ENCODE measurements at regions not wholly inside any gene's neighbourhood (a gene's known extent, or its start where the extent isn't known, plus 50 kb on each side); places are given as distances from the start of the nearest gene placed in this dataset.

GRCh38 chr3:5563537-5564277, 376.2 kb downstream of the EDEM1 start (continued):
- TF ChIP-seq RNF2 (IDR thresholded peaks at IDR 0.05) (peak; percentile 78; the same call in 1 of the 2 replicates), STAT6 (CRISPR knock-in tag; IDR thresholded peaks at IDR 0.05) (no peak), ZNF274 (IDR thresholded peaks at IDR 0.05; ENCODE audit: borderline replicate concordance, low read depth, low read length) (no peak), SNAPC5 (CRISPR knock-in tag; IDR thresholded peaks at IDR 0.05) (no peak), RFX7 (CRISPR knock-in tag; IDR thresholded peaks at IDR 0.05) (no peak), POLR2H (tag; IDR thresholded peaks at IDR 0.05; ENCODE audit: low read depth) (peak; percentile 82; the same call in 1 of the 2 replicates), HES1 (IDR thresholded peaks at IDR 0.05; ENCODE audit: low read depth) (no peak), THRA (IDR thresholded peaks at IDR 0.05) (no peak), FOXM1 (IDR thresholded peaks at IDR 0.05; ENCODE audit: low read depth) (no peak), FOXM1 (CRISPR knock-in tag; IDR thresholded peaks at IDR 0.05; ENCODE audit: low read depth) (no peak), CREBBP (IDR thresholded peaks at IDR 0.05; ENCODE audit: low read depth, low read length) (no peak), ELF4 (CRISPR knock-in tag; IDR thresholded peaks at IDR 0.05) (no peak), KLF16 (IDR thresholded peaks at IDR 0.05) (0 out of 2 replicates have a peak, but pooled peaks have one; percentile 23), HMG20B (CRISPR knock-in tag; IDR thresholded peaks at IDR 0.05) (no peak), CBX3 (IDR thresholded peaks at IDR 0.05; ENCODE audit: borderline replicate concordance in 1 of 2, low read length in 2 of 2) (no peak), CCNT2 (IDR thresholded peaks at IDR 0.05; ENCODE audit: borderline replicate concordance, extremely low read depth, insufficient read length, low read depth, low read length) (peak; percentile 35), RCOR1 (IDR thresholded peaks at IDR 0.05; ENCODE audit: borderline replicate concordance in 1 of 2, low read depth in 2 of 2, low read length in 2 of 2) (peak in 1 of 2 experiments; percentile 73; a peak in 2 of 4 replicates), DNMT1 (IDR thresholded peaks at IDR 0.05) (no peak), ZNF764 (CRISPR knock-in tag; IDR thresholded peaks at IDR 0.05; ENCODE audit: low read depth) (no peak), TAF9B (IDR thresholded peaks at IDR 0.05; ENCODE audit: partially characterized antibody) (peak; percentile 67), FOXJ3 (CRISPR knock-in tag; IDR thresholded peaks at IDR 0.05) (no peak), HMGN3 (IDR thresholded peaks at IDR 0.05; ENCODE audit: borderline replicate concordance, extremely low read depth, insufficient read length, low read depth, low read length) (no peak), TCFL5 (CRISPR knock-in tag; conservative IDR thresholded peaks at IDR 0.05) (0 out of 2 replicates have a peak, but pooled peaks have one; percentile 35), SMAD1 (IDR thresholded peaks at IDR 0.05; ENCODE audit: low read depth, low read length, partially characterized antibody) (no peak), SMAD4 (CRISPR knock-in tag; conservative IDR thresholded peaks at IDR 0.05) (peak; percentile 94), CBFA2T3 (IDR thresholded peaks at IDR 0.05) (peak; percentile 33; the same call in 1 of the 2 replicates)
